ENCODE measurements at regions not wholly inside any gene's neighbourhood (a gene's known extent, or its start where the extent isn't known, plus 50 kb on each side); places are given as distances from the start of the nearest gene placed in this dataset.

- TF ChIP-seq HDAC2 (IDR thresholded peaks at IDR 0.05; ENCODE audit: borderline replicate concordance in 1 of 2, low read depth in 2 of 2, low read length in 2 of 2) (no peak), YY1 (IDR thresholded peaks at IDR 0.05; ENCODE audit: low read depth, low read length) (no peak), PHF8 (conservative IDR thresholded peaks at IDR 0.05; ENCODE audit: low read depth, low read length) (no peak), JUN (IDR thresholded peaks at IDR 0.05; ENCODE audit: low read depth, low read length) (no peak)
Measured at GRCh38 chr10:36182179-36182566, 540.1 kb upstream of the FZD8 start (continued).
